ENCODE measurements at regions not wholly inside any gene's neighbourhood (a gene's known extent, or its start where the extent isn't known, plus 50 kb on each side); places are given as distances from the start of the nearest gene placed in this dataset.

DNA sequence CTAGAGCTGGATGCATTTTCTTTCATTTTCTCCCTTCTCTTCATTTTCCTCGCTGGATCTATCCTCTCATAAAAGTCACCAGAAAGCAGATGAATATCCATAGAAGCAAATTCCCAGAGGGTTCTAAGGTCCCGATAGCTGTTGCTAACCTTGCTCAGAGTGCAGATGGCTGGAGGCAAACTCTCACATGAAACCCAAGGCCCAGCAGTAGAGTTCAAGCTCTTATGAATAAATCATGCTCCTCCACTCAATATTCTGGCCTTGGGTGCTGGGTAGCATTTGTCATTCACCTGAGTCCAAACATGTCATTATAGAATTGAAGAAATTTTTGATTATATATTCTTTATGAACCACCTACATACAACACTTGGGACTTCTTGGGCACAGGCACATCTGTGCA is 539.7 kb upstream of the MARCKS start:
- no peak for TF ChIP-seq POLR2A (IDR thresholded peaks at IDR 0.05; ENCODE audit: low read depth, low read length)
- TF ChIP-seq, protein P1, sequence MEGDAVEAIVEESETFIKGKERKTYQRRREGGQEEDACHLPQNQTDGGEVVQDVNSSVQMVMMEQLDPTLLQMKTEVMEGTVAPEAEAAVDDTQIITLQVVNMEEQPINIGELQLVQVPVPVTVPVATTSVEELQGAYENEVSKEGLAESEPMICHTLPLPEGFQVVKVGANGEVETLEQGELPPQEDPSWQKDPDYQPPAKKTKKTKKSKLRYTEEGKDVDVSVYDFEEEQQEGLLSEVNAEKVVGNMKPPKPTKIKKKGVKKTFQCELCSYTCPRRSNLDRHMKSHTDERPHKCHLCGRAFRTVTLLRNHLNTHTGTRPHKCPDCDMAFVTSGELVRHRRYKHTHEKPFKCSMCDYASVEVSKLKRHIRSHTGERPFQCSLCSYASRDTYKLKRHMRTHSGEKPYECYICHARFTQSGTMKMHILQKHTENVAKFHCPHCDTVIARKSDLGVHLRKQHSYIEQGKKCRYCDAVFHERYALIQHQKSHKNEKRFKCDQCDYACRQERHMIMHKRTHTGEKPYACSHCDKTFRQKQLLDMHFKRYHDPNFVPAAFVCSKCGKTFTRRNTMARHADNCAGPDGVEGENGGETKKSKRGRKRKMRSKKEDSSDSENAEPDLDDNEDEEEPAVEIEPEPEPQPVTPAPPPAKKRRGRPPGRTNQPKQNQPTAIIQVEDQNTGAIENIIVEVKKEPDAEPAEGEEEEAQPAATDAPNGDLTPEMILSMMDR (IDR thresholded peaks at IDR 0.05; ENCODE audit: extremely low read depth in 1 of 2, insufficient read depth in 1 of 2, low read depth in 1 of 2, low read length in 2 of 2), result no peak
- TF ChIP-seq POLR2AphosphoS5 (IDR thresholded peaks at IDR 0.05; ENCODE audit: insufficient read depth, low read depth, low read length), result no peak
- TF ChIP-seq, protein P2, sequence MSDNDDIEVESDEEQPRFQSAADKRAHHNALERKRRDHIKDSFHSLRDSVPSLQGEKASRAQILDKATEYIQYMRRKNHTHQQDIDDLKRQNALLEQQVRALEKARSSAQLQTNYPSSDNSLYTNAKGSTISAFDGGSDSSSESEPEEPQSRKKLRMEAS (IDR thresholded peaks at IDR 0.05; ENCODE audit: insufficient read depth, insufficient read length), result no peak
- no peak for TF ChIP-seq FOS (IDR thresholded peaks at IDR 0.05; ENCODE audit: borderline replicate concordance, insufficient read depth, low read length)
- TF ChIP-seq EZH2 (IDR thresholded peaks at IDR 0.05; ENCODE audit: borderline replicate concordance, low read depth, low read length, severe bottlenecking), result no peak
- no peak for TF ChIP-seq MYC (IDR thresholded peaks at IDR 0.05; ENCODE audit: low read depth, low read length)

Measured in endothelial cell of umbilical vein (primary cell).